ENCODE measurements at regions not wholly inside any gene's neighbourhood (a gene's known extent, or its start where the extent isn't known, plus 50 kb on each side); places are given as distances from the start of the nearest gene placed in this dataset.
"Not testable (repeated sequence)": the region's sequence is repeated elsewhere in the genome, so short reads cannot be mapped to it uniquely, and the experiment has no call there.

DNA sequence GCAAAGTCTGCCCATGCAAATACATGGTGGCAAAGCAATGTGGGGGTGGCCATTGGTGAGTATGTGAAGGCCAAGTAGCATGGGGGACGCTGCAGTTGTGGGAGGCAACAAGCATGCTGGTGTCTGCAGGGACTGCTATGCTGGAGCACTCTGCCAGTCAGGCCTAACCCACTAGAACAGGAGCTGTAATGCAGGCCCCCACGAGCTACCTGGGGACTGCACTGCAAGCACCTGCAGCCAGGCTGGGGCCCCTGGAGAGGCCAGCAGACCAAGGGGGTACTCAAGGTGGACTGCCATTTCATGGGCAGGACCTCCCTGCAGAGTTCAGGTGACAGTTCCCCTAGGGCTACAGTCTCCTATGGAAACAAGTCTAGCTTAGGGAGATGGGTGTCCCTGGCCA, 183.8 kb upstream of the PDE4D start:
- DNase-seq (ENCODE audit: low read depth) = no peak

GRCh38 chr5:60076746-60077145, 183.2 kb upstream of the PDE4D start:
- no peak for DNase-seq (ENCODE audit: low read depth)

DNA sequence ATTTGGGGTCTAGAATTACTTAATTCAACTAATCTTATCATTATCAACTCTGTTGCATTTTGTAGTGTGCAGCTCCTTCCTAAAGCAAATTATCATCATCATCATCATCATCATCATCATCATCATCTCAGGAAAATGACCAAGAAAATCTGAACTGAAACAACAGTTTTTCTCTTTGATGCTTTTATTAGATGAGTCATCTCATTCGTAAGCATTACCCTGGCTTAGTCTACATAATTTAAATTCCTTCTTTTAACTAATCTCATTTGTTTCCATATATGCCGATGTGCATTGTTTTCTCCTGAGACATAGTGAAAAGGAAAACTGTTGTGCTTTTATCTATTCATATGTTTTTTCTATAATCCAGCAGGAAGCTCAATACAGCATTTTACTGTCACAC, 173.0 kb upstream of the PDE4D start:
- peak; percentile 78 for DNase-seq (ENCODE audit: low read depth)

- DNase-seq (ENCODE audit: low read depth) = no peak
Measured at GRCh38 chr5:60060389-60060788, 166.9 kb upstream of the PDE4D start.

DNA sequence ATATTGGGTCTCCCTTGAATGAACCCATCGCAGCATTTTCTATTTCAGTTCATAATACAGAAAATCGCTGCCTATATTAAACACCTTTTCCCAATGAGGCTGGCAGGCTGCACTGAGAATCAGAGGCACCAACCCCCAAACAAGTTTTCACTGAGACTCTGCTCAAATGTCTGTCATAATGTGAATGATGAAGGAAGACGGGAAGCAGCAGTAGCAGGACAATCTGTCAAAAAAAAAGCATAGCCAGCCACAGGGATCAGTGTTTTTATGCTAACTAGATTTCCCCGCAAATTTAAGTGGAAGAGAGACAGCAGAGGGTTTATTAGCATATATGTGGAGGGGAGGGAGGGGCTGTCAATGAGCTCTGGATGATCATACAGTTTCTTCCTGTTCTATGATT, 162.7 kb upstream of the PDE4D start:
- no peak for DNase-seq (ENCODE audit: low read depth)

DNA sequence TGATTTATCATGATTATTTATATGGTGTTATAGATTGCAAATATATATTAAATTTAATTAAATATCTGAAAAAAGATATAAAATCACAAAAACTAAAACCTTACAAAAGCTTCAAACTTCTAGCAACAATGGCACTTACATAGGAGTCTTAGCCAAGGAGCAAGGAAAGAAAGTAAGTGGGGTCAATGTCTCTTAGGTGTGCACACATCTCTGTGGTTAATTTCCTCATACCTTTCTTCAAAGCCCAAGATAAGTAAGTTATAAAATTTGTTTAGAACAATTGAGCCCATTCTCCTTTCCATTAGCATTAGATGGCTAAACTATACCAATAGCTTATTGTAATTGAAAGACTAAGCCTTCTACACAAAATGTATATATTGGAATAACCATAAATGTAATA, 161.6 kb upstream of the PDE4D start:
- DNase-seq (ENCODE audit: low read depth) = no peak

- DNase-seq (ENCODE audit: low read depth) = not testable (repeated sequence)
Measured at GRCh38 chr5:60041996-60042664, 148.6 kb upstream of the PDE4D start.

DNA sequence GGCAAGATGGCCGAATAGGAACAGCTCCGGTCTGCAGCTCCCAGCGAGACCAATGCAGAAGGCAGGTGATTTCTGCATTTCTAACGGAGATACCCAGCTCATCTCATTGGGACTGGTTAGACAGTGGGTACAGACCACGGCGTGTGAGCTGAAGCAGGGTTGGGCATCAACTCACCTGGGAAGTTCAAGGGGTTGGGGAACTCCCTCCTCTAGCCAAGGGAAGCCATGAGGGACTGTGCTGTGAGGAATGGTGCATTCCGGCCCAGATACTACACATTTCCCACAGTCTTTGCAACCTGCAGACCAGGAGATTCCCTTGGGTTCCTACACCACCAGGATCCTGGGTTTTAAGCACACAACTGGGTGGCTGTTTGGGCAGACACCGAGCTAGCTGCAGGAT, 148.0 kb upstream of the PDE4D start:
- not testable (repeated sequence) for DNase-seq (ENCODE audit: low read depth)

DNA sequence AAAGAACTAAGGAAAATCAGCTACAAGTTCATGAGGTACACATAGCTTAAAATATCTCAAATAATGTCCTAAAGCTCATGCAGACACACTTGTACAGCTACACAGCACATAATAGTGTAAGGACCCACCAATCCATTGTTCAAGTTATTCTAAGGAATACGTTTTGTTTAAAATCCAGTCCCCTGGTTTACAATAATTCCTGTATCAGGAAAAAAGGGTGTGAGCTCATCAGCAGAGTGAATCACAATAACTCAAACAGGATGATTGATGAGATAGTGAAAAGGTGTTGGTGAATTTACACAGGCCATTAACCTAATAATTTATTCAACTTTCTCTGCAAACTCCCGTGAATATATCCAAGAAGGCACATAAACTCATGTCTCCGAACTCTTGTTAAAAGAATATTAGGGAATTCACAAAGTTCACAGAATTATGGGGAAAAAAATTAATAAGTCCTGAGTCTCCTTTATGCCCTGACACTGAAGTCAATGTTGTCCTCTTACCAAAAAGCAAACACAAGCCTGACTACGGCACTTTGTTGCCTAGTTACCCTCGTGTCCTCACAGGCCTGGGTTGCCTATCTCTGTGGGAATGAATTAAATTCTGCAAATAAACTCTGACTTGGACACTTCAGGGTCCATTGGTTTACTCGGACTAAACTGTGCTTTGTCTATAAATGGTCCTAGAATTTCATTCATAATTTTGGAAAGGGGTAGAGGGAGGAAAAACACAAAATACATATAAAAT, 142.8 kb upstream of the PDE4D start:
- no peak for DNase-seq (ENCODE audit: low read depth)

GRCh38 chr5:60026161-60026560, 132.6 kb upstream of the PDE4D start:
- no peak for DNase-seq (ENCODE audit: low read depth)

GRCh38 chr5:60024104-60024503, 130.6 kb upstream of the PDE4D start:
- no peak for DNase-seq (ENCODE audit: low read depth)

DNA sequence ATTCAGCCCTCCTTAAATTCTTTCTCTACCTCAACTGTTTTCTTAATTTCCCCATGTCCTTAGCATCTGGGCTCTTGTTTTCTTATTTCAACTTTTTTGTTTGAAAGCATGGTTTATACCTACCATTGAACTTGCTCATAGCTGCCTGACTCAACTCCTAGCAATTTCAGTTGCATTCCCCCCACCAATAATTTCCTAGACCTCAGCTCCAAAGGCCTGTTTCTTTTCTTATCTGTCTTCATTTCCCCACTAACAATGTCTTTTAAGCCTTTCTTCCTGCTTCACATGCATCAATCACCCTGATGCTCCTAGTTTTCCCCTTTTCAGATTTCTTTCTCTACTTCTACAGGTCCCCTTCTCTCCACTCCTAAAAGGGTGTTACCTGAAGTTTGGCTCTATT, 129.7 kb upstream of the PDE4D start:
- DNase-seq (ENCODE audit: low read depth) = peak; percentile 2

GRCh38 chr5:60020457-60020856, 126.9 kb upstream of the PDE4D start:
- no peak for DNase-seq (ENCODE audit: low read depth)

- not testable (repeated sequence) for DNase-seq (ENCODE audit: low read depth)
Measured at GRCh38 chr5:60018960-60019359, 125.4 kb upstream of the PDE4D start.

- peak; percentile 4 for DNase-seq (ENCODE audit: low read depth)
Measured at GRCh38 chr5:60018091-60018490, 124.6 kb upstream of the PDE4D start.

DNA sequence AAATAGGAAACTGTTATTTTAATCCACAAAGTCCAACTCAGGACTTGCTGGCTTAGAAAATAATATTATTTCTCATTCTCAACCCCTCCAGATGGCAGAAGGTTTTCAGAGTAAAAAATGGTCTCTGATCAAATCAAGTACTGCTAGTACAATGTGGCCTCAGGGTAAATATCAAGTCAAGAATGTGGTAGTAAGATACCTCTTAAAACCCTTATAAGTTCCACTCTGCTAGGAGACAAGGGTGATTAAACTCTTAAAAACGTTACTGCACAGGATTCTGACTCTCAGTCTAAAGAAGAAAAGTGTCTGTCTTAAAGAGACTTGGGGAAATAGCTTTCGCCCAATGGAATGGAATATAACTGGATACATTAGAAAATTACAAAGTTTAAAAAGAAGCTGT, 120.8 kb upstream of the PDE4D start:
- no peak for DNase-seq (ENCODE audit: low read depth)

DNA sequence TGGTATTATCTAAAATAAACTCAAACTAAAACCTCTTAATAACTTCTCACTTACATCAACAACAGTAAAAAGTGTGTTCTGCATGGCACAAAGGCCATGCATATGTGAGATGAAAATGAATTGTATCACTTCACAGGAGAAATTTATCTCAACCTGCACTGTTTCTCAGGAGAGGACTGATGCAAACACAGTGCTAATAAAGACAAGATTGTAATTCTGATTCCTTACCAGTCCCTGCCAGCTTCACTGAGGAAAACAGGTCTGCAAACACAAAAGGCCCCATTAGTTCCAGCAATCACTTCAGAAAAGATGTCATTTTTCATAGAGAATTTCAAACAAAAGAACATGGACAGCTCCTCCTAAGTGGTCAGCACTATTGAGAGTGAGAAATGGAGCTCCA, 117.3 kb upstream of the PDE4D start:
- no peak for DNase-seq (ENCODE audit: low read depth)

- peak; percentile 16 for DNase-seq (ENCODE audit: low read depth)
Measured at GRCh38 chr5:60010328-60010727, 116.8 kb upstream of the PDE4D start.

DNA sequence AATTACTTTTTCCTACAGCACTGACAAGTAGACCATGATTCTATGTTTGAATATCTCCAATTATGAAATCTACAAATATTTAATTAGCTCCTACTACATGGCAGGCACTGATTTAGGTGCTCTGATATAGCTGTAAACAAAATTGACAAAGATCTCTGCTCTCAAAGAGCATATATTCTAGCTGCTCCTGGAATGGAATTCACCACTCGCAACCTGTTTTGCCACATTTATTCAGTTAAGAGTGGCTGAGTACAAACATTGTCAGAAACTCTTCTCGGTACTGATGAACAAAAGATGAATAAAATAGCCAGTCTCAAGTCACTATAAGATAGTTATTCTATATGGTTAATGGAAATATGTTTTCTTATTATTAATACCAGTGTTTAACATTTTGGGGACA, 114.2 kb upstream of the PDE4D start:
- no peak for DNase-seq (ENCODE audit: low read depth)

GRCh38 chr5:59999056-59999455, 105.5 kb upstream of the PDE4D start:
- no peak for DNase-seq (ENCODE audit: low read depth)

DNA sequence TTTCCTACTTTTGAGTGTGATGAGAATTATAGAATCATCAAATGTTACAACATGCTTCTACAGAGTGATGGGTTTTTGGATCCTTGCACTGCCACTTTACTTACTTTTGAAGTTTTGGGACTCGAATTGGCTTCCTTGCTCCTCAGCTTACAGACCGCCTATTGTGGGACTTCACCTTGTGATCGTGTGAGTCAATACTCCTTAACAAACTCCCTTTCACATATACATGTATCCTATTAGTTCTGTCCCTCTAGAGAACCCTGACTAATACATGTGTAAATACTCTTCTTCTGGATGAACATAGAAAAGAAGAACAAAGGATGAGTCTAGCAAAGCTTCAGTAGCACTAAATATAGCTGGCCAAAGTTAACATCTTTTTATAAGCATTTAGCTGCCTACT, 98.7 kb upstream of the PDE4D start:
- no peak for DNase-seq (ENCODE audit: low read depth)

DNA sequence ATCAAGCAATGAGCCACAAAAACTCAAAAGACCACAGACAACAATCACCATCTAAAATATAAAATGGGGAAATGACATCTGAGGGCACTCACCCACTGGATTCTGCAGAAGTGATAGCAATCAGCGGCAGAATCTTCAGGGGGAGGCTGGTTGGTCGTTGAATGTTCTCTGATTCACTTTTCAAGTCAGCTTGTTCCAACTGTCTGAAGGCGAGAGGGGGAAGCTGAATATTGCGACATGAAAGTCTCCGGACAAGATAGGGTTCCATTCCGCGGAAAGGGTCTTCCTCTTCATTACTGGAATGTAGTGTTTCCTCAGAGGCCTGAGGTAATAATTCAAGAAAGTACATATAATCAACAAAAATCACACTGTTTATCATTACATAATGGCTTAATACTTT, 94.9 kb upstream of the PDE4D start:
- DNase-seq (ENCODE audit: low read depth) = no peak

- no peak for DNase-seq (ENCODE audit: low read depth)
Measured at GRCh38 chr5:59976342-59976741, 82.8 kb upstream of the PDE4D start.

DNA sequence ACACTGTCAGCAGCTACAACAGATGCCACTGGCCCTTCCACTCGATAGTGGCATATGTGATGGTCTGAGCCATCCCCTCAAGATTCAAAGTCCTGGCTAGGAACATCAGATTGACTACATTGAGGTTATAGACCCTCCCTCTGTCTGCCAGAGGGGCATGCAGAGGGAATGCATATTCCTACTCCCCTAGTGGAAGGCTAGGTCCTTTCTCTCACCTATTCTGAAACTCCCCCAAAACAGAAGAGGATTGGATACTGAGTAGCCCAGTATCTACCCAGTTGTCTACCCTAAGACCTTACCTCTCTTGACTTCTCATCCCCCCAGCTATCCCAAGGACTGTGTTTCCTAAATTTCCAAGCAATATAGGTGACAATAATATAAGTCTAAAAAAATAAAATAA, 78.5 kb upstream of the PDE4D start:
- no peak for DNase-seq (ENCODE audit: low read depth)
